ENCODE measurements at regions not wholly inside any gene's neighbourhood (a gene's known extent, or its start where the extent isn't known, plus 50 kb on each side); places are given as distances from the start of the nearest gene placed in this dataset.

DNA sequence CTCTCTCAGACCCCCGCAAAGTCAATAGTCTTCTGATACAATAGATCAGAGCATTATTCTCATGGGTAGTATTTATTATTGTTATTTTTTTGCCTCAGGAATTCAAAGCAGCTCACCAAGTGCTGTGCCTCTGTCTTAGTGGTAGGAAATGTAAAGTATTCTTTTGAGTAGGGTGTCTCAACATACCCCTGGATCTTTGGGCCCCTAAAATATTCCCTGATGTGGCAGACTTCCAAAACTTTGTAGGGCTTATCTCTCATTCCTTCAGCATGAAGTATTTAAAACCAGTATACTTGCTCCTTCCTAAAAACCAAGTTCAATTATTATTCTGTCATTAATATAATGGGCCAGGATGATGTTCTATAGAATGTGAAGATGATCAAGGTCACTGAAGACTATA lies 115.3 kb upstream of the ZNF827 start (continued):
- TF ChIP-seq MAFK (IDR thresholded peaks at IDR 0.05; ENCODE audit: low read depth, low read length) = no peak
- TF ChIP-seq YY1 (IDR thresholded peaks at IDR 0.05; ENCODE audit: low read depth, low read length) = no peak

All from H1 (cell line).